ENCODE measurements at regions not wholly inside any gene's neighbourhood (a gene's known extent, or its start where the extent isn't known, plus 50 kb on each side); places are given as distances from the start of the nearest gene placed in this dataset.
A peak's percentile ranks its signal among the peaks of the same experiment; 100 is the strongest.
"Not testable (repeated sequence)": the region's sequence is repeated elsewhere in the genome, so short reads cannot be mapped to it uniquely, and the experiment has no call there.

GRCh38 chr20:53666144-53666543, 72.5 kb upstream of the ZNF217 start:
- no peak for DNase-seq (ENCODE audit: low spot score)

- no peak for DNase-seq (ENCODE audit: low spot score)
Measured at GRCh38 chr20:53664121-53664520, 70.5 kb upstream of the ZNF217 start.

- DNase-seq (ENCODE audit: low spot score): not testable (repeated sequence)
Measured at GRCh38 chr20:53663521-53663920, 69.9 kb upstream of the ZNF217 start.

GRCh38 chr20:53662595-53662994, 69.0 kb upstream of the ZNF217 start:
- no peak for DNase-seq (ENCODE audit: low spot score)

GRCh38 chr20:53660947-53661381, 67.3 kb upstream of the ZNF217 start:
- peak; percentile 37 for DNase-seq (ENCODE audit: low spot score)

GRCh38 chr20:53660078-53660909, 66.7 kb upstream of the ZNF217 start:
- DNase-seq (ENCODE audit: low spot score): peak; percentile 26

GRCh38 chr20:53658973-53659372, 65.3 kb upstream of the ZNF217 start:
- no peak for DNase-seq (ENCODE audit: low spot score)

- DNase-seq (ENCODE audit: low spot score): no peak
Measured at GRCh38 chr20:53658322-53658721, 64.7 kb upstream of the ZNF217 start.

- DNase-seq (ENCODE audit: low spot score): no peak
Measured at GRCh38 chr20:53657732-53658131, 64.1 kb upstream of the ZNF217 start.

- DNase-seq (ENCODE audit: low spot score): peak; percentile 22
Measured at GRCh38 chr20:53657279-53657678, 63.6 kb upstream of the ZNF217 start.

- no peak for DNase-seq (ENCODE audit: low spot score)
Measured at GRCh38 chr20:53656293-53657202, 62.9 kb upstream of the ZNF217 start.

- no peak for DNase-seq (ENCODE audit: low spot score)
Measured at GRCh38 chr20:53655625-53656292, 62.1 kb upstream of the ZNF217 start.

GRCh38 chr20:53654932-53655624, 61.4 kb upstream of the ZNF217 start:
- no peak for DNase-seq (ENCODE audit: low spot score)

GRCh38 chr20:53654521-53654920, 60.9 kb upstream of the ZNF217 start:
- not testable (repeated sequence) for DNase-seq (ENCODE audit: low spot score)

GRCh38 chr20:53652859-53653517, 59.3 kb upstream of the ZNF217 start:
- DNase-seq (ENCODE audit: low spot score): no peak

- DNase-seq (ENCODE audit: low spot score): peak; percentile 38
Measured at GRCh38 chr20:53652090-53652858, 58.6 kb upstream of the ZNF217 start.

GRCh38 chr20:53649493-53649892, 55.9 kb upstream of the ZNF217 start:
- DNase-seq (ENCODE audit: low spot score): not testable (repeated sequence)

GRCh38 chr20:53647286-53647821, 53.7 kb upstream of the ZNF217 start:
- DNase-seq (ENCODE audit: low spot score): no peak

- DNase-seq (ENCODE audit: low spot score): no peak
Measured at GRCh38 chr20:53646550-53646949, 52.9 kb upstream of the ZNF217 start.

- no peak for DNase-seq (ENCODE audit: low spot score)
Measured at GRCh38 chr20:53645582-53645897, 51.9 kb upstream of the ZNF217 start.

Measured in CD4-positive, alpha-beta T cell treated with Interleukin-2 at 100 ng/mL for 4 hours (primary cell).